ENCODE measurements at regions not wholly inside any gene's neighbourhood (a gene's known extent, or its start where the extent isn't known, plus 50 kb on each side); places are given as distances from the start of the nearest gene placed in this dataset.
"Not testable (repeated sequence)": the region's sequence is repeated elsewhere in the genome, so short reads cannot be mapped to it uniquely, and the experiment has no call there.

GRCh38 chr10:118805146-118805545 is 50.4 kb upstream of the CACUL1 start:
- Mint-ChIP-seq H3K36me3 (ENCODE audit: low read depth) (no peaks in the 10 kb centered on the region), H3K9me3 (no peaks in the 10 kb centered on the region)

GRCh38 chr10:118807512-118808305 is 52.9 kb upstream of the CACUL1 start:
- Mint-ChIP-seq H3K27me3 (ENCODE audit: low read depth) (no peaks in the 10 kb centered on the region), H3K36me3 (ENCODE audit: low read depth) (no peaks in the 10 kb centered on the region), H3K4me3 (no peak overlapping the region), H3K27ac (no peak overlapping the region), H3K4me1 (ENCODE audit: low read depth) (no peaks in the 10 kb centered on the region), H3K9me3 (no peaks in the 10 kb centered on the region)
- DNase-seq (ENCODE audit: low spot score): no peak

More at GRCh38 chr10:118805146-118805545, 50.4 kb upstream of the CACUL1 start:
- Mint-ChIP-seq H3K27ac (no peak overlapping the region), H3K4me1 (ENCODE audit: low read depth) (no peaks in the 10 kb centered on the region), H3K27me3 (ENCODE audit: low read depth) (peaks cover 2% of the 10 kb centered on the region), H3K4me3 (no peak overlapping the region)
- no peak for DNase-seq (ENCODE audit: low spot score)

- H3K9me3 Mint-ChIP-seq: no peaks in the 10 kb centered on the region
- no peaks in the 10 kb centered on the region for H3K4me1 Mint-ChIP-seq (ENCODE audit: low read depth)
- no peak overlapping the region for H3K27ac Mint-ChIP-seq
- DNase-seq (ENCODE audit: low spot score): no peak
- H3K4me3 Mint-ChIP-seq: no peak overlapping the region
- no peaks in the 10 kb centered on the region for H3K36me3 Mint-ChIP-seq (ENCODE audit: low read depth)
- H3K27me3 Mint-ChIP-seq (ENCODE audit: low read depth): no peaks in the 10 kb centered on the region
Measured at GRCh38 chr10:118808601-118809356, 54.0 kb upstream of the CACUL1 start.

DNA sequence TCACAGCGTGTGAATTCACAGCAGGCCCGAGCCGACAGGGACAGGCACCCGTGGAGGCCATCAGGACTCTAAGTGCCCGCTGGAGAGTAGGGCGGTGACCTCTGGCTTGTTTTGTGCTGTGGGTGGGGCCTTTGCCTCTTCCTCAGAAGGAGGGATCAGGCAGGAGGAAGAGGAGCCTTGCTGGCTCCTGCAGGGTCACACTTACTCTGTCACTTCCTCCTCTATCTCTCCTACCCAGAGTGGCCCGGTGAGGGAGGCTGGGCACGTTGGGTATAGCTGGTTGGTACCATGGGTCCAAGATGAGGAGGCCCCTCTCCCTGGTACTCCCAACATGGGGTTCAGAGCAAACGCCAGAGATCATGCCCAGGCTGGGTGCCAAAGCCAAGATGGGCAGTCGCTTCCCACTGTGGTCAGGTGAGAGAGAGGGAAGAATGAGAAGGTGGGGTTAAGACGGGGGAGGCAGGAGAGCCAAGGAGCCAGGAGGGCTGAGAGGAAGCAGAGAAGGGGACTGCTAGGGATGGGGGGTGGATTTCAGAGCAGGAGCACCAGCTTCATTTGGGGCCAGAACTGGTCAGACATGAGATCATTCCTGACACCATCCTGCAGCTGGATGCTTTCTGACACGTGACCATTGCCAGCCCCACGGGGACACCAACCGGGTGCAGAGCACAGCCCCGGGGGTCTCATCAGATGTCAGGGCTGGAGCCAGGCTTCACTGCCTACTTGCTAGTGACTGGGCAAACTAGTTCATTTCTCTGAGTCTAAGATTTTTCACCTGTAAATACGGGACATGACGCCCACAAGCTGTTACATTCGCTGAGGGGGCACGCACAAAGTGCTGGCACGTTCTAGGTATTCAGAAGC is 54.8 kb upstream of the CACUL1 start:
- Mint-ChIP-seq H3K27ac (no peak overlapping the region), H3K27me3 (ENCODE audit: low read depth) (no peaks in the 10 kb centered on the region), H3K4me3 (no peak overlapping the region), H3K36me3 (ENCODE audit: low read depth) (no peaks in the 10 kb centered on the region), H3K9me3 (no peaks in the 10 kb centered on the region), H3K4me1 (ENCODE audit: low read depth) (no peaks in the 10 kb centered on the region)
- no peak for DNase-seq (ENCODE audit: low spot score)

DNA sequence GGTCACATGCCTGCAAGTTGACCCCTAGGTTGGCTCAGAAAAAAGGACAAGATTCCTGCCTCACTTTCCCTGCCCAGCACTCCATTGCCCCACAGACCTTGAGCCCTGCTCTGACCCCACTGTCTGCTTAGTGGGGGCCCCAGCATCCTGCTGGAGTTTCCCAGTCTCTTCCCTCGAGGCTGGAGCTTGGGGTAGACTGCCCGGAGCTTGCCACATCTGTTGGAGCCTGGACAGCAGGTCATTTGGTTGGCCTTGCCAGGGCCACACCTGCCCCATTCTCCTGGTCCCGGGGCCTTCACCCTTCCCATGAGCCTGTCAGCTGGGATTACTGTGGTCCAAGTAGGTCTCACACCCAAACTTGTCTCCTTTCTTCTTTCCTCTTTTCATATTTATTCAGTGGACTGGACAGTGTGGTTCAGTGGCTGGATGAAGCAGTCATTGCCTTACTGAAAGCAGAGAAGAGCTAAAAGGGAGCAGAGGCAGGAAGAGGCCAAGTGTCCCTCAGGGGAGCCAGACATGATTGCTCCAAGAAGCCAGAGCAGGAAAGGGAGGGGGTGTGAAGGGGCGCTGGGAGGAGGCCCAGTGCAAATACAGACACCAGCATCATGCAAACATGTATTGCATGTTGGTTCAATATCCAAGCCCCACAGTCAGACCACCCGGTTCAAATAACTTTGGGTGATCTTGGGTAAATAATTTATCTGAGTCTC is 56.2 kb upstream of the CACUL1 start:
- Mint-ChIP-seq H3K9me3 (no peaks in the 10 kb centered on the region), H3K4me3 (no peak overlapping the region), H3K27ac (no peak overlapping the region), H3K27me3 (ENCODE audit: low read depth) (peaks cover 2% of the 10 kb centered on the region), H3K4me1 (ENCODE audit: low read depth) (no peaks in the 10 kb centered on the region), H3K36me3 (ENCODE audit: low read depth) (no peaks in the 10 kb centered on the region)
- DNase-seq (ENCODE audit: low spot score): no peak

DNA sequence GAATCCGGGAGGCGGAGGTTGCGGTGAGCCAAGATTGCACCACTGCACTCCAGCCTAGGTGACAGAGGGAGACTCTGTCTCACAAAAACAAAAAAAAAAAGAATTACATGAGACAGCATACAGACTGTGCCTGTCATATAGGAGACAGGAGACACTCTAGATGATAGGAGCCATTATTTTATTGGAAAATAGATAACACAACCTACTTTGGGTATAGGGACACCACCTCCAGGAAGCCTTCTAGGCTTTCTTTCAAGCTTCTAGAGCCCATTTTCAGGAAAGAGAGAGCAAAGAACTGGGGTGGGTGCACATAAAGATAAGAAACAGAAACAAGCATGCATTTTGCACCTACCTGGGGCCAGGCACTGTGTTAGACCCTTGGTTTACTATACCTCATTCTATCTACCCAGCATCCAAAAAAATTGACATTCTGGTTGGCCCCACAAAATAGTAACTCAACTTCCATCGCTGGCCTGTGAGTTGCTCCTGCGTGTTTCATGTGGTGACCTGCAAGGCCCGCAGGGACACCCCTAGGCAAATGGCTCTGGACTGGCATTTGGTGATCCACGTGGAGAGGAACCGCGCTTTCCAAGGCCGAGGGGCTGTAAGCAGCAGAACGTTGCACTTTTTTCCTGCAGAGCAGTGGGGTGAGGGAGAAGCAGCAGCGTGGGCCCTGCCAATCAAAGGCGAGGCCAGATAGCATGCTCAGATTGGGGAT is 57.1 kb upstream of the CACUL1 start:
- no peak for DNase-seq (ENCODE audit: low spot score)
- no peaks in the 10 kb centered on the region for H3K4me1 Mint-ChIP-seq (ENCODE audit: low read depth)
- H3K9me3 Mint-ChIP-seq: no peaks in the 10 kb centered on the region
- no peak overlapping the region for H3K27ac Mint-ChIP-seq
- H3K27me3 Mint-ChIP-seq (ENCODE audit: low read depth): peaks cover 2% of the 10 kb centered on the region
- H3K36me3 Mint-ChIP-seq (ENCODE audit: low read depth): no peaks in the 10 kb centered on the region
- no peak overlapping the region for H3K4me3 Mint-ChIP-seq

DNA sequence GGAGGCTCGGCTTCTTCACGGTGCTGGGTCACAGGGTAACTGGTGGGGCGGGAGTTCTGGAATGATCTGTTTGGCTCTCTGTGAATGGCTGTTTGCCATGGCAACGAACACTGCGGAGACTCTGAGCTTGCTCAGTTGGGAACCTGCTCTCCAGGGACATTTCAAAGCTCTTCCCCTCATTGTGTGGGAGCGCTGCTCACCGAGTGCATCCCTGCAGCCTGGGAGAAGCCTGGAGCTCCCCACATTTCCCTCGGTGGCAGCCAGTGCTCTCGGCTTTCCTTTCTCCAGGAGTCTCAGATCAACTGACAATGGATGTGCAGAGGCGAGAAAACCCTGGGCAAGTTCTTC is 57.6 kb upstream of the CACUL1 start:
- Mint-ChIP-seq H3K36me3 (ENCODE audit: low read depth) (no peaks in the 10 kb centered on the region), H3K4me1 (ENCODE audit: low read depth) (no peaks in the 10 kb centered on the region), H3K27me3 (ENCODE audit: low read depth) (peaks cover 2% of the 10 kb centered on the region), H3K27ac (no peak overlapping the region), H3K4me3 (no peak overlapping the region), H3K9me3 (no peaks in the 10 kb centered on the region)
- no peak for DNase-seq (ENCODE audit: low spot score)

- H3K36me3 Mint-ChIP-seq (ENCODE audit: low read depth): not testable (repeated sequence)
Measured at GRCh38 chr10:118813001-118813400, 58.2 kb upstream of the CACUL1 start.

GRCh38 chr10:118816471-118817168 is 61.9 kb upstream of the CACUL1 start:
- H3K27ac Mint-ChIP-seq: no peak overlapping the region
- no peaks in the 10 kb centered on the region for H3K9me3 Mint-ChIP-seq
- peaks cover 2% of the 10 kb centered on the region for H3K27me3 Mint-ChIP-seq (ENCODE audit: low read depth)
- no peaks in the 10 kb centered on the region for H3K36me3 Mint-ChIP-seq (ENCODE audit: low read depth)
- DNase-seq (ENCODE audit: low spot score): no peak
- no peaks in the 10 kb centered on the region for H3K4me1 Mint-ChIP-seq (ENCODE audit: low read depth)
- H3K4me3 Mint-ChIP-seq: no peak overlapping the region

More at GRCh38 chr10:118813001-118813400, 58.2 kb upstream of the CACUL1 start:
- DNase-seq (ENCODE audit: low spot score); H3K27me3 Mint-ChIP-seq (ENCODE audit: low read depth); H3K9me3 Mint-ChIP-seq; H3K4me3 Mint-ChIP-seq; H3K4me1 Mint-ChIP-seq (ENCODE audit: low read depth); H3K27ac Mint-ChIP-seq: not testable (repeated sequence)

GRCh38 chr10:118817328-118818068 is 62.7 kb upstream of the CACUL1 start:
- Mint-ChIP-seq H3K4me3 (no peak overlapping the region), H3K36me3 (ENCODE audit: low read depth) (no peaks in the 10 kb centered on the region), H3K4me1 (ENCODE audit: low read depth) (no peaks in the 10 kb centered on the region), H3K27me3 (ENCODE audit: low read depth) (peaks cover 2% of the 10 kb centered on the region), H3K9me3 (no peaks in the 10 kb centered on the region), H3K27ac (no peak overlapping the region)
- no peak for DNase-seq (ENCODE audit: low spot score)

GRCh38 chr10:118818621-118819221 is 64.0 kb upstream of the CACUL1 start:
- no peak overlapping the region for H3K4me3 Mint-ChIP-seq
- no peak for DNase-seq (ENCODE audit: low spot score)
- H3K27ac Mint-ChIP-seq: no peak overlapping the region
- no peaks in the 10 kb centered on the region for H3K4me1 Mint-ChIP-seq (ENCODE audit: low read depth)
- H3K9me3 Mint-ChIP-seq: no peaks in the 10 kb centered on the region
- H3K36me3 Mint-ChIP-seq (ENCODE audit: low read depth): no peaks in the 10 kb centered on the region
- H3K27me3 Mint-ChIP-seq (ENCODE audit: low read depth): peaks cover 2% of the 10 kb centered on the region
